BLaER1 treated with 17β-estradiol and CSF1 and Interleukin-3, amounts not matched to agents 10 nM and 100 nM (cell line): ENCODE measurements at regions not wholly inside any gene's neighbourhood (a gene's known extent, or its start where the extent isn't known, plus 50 kb on each side); places are given as distances from the start of the nearest gene placed in this dataset.

Experiments used
- H3K27ac ChIP-seq, 11 experiments: shearing (Covaris generic); formaldehyde crosslinking; 2 replicates each; pipeline ENCODE4 v1.8.1; 2022
- H3K27me3 ChIP-seq, 11 experiments: shearing (Covaris generic); formaldehyde crosslinking; 2 replicates each; pipeline ENCODE4 v1.8.1; 2022
- H3K36me3 ChIP-seq, 11 experiments: shearing (Covaris generic); formaldehyde crosslinking; 2 replicates each; pipeline ENCODE4 v1.8.1; 2022
- H3K4me1 ChIP-seq, 10 experiments: shearing (Covaris generic); formaldehyde crosslinking; 2 replicates each; pipeline ENCODE4 v1.8.1; 2022
- H3K4me2 ChIP-seq, 11 experiments: shearing (Covaris generic); formaldehyde crosslinking; 2 replicates each; pipeline ENCODE4 v1.8.1; 2022
- H3K4me3 ChIP-seq, 10 experiments: shearing (Covaris generic); formaldehyde crosslinking; 2 replicates each; pipeline ENCODE4 v1.8.1; 2022
- H3K9ac ChIP-seq, 11 experiments: shearing (Covaris generic); formaldehyde crosslinking; 2 replicates each; pipeline ENCODE4 v1.8.1; 2022
- H3K9me3 ChIP-seq, 11 experiments: shearing (Covaris generic); formaldehyde crosslinking; replicated peaks in 1 of 11; 2 replicates each; pipeline ENCODE4 v1.8.1; 2022
- H4K20me1 ChIP-seq, 11 experiments: shearing (Covaris generic); formaldehyde crosslinking; 2 replicates each; pipeline ENCODE4 v1.8.1; 2022
- Cebpa-rat ChIP-seq, 11 experiments: shearing (Covaris generic); IDR thresholded peaks; 2 replicates each; pipeline ENCODE4 v1.8.1; 2022

DNA sequence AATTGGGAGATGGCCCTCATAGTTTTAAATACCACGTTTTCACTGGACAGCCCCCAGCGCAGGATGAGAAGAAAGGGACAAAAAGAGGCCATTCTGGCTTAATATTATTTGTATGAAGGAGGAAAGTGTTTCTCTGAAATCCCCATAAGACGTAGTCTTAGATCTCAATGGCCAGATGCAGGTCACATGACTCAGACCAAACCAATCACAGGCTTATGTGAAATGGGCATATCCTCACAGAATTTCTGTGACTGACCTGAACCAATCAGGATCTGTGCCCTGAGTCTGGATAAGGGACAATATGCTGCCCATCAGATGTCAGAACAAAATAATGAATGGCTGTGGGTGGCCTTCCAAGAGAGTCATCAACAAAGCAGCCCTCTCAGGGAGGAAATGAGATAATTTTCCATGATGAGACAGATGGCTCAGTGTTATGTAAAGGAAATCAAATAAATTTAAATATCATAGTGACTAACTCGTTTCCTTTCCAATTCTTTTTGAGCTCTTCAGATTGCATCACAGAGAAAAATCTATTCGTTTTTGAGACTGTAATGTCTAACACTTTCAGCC lies 1009.5 kb upstream of the TMEM132C start:
- Histone ChIP-seq H3K27me3 (no peaks in the 10 kb centered on the region), H3K36me3 (no peaks in the 10 kb centered on the region), H4K20me1 (no peaks in the 10 kb centered on the region), H3K4me3 (no peak overlapping the region), H3K4me1 (0 out of 20 replicates have a peak, but pooled peaks cover 0 to 4% (median 0%) of the 10 kb centered on the region in 10 experiments), H3K27ac (no peak overlapping the region), H3K4me2 (no peak overlapping the region), H3K9me3 (peaks cover 0 to 9% (median 0%) of the 10 kb centered on the region in 11 experiments; a peak in 3 of 22 replicates), H3K9ac (no peak overlapping the region)
- TF ChIP-seq Cebpa-rat (IDR thresholded peaks at IDR 0.05) = no peak

DNA sequence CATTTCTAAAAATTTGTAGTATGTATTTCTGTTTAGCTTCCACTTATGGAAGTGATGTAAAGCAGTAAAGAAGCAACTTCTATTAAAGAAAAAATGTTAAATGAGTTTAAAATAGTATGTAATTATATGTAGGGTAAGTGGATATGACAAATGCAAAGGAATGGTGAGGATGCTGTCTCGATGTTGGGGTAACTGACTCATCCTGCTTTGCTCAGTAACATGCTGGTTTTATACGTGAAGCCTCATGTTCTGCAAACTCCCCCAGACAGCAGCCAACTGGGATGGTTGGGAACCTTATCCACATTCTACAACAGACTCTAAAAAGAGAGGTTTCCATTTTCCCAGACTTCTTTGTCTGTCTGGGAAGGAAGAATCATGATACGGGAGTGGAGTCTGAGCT lies 1006.4 kb upstream of the TMEM132C start:
- H3K27ac ChIP-seq = no peak overlapping the region
- TF ChIP-seq Cebpa-rat (IDR thresholded peaks at IDR 0.05) = no peak

DNA sequence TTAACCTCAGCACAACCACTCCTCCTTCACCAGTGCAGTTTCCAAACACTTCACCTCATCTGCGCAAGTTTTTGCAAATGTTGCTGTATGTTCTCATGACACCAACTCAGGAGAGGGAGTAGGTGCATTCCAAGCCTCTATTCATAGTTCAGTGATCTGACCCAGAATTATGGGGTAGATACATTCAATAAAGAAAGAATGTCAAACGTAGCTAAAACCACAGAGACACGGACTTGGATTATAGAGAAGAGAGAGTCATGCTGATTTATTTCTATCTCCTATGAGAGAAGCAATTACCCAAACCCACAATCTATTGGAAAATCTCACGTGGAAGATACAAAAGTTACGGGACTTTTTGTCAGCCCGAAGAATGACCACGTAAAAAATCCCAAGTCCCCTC lies 1006.0 kb upstream of the TMEM132C start:
- H3K9me3 ChIP-seq = peaks cover 0 to 9% (median 0%) of the 10 kb centered on the region in 11 experiments; a peak in 4 of 22 replicates
- no peak overlapping the region for H3K27ac ChIP-seq
- H3K9ac ChIP-seq = no peak overlapping the region
- H3K4me2 ChIP-seq = no peak overlapping the region
- no peaks in the 10 kb centered on the region for H3K36me3 ChIP-seq
- H3K4me3 ChIP-seq = no peak overlapping the region
- no peaks in the 10 kb centered on the region for H4K20me1 ChIP-seq
- TF ChIP-seq Cebpa-rat (IDR thresholded peaks at IDR 0.05) = no peak
- H3K27me3 ChIP-seq = no peaks in the 10 kb centered on the region
- H3K4me1 ChIP-seq = 0 out of 20 replicates have a peak, but pooled peaks cover 0 to 4% (median 0%) of the 10 kb centered on the region in 10 experiments

More for the DNA sequence above, 1006.4 kb upstream of the TMEM132C start:
- H3K4me1 ChIP-seq = 0 out of 20 replicates have a peak, but pooled peaks cover 0 to 4% (median 0%) of the 10 kb centered on the region in 10 experiments
- H3K9me3 ChIP-seq = peaks cover 0 to 9% (median 0%) of the 10 kb centered on the region in 11 experiments; a peak in 4 of 22 replicates
- H3K36me3 ChIP-seq = no peaks in the 10 kb centered on the region
- no peak overlapping the region for H3K9ac ChIP-seq
- no peaks in the 10 kb centered on the region for H4K20me1 ChIP-seq
- H3K27me3 ChIP-seq = no peaks in the 10 kb centered on the region
- no peak overlapping the region for H3K4me2 ChIP-seq
- H3K4me3 ChIP-seq = no peak overlapping the region

DNA sequence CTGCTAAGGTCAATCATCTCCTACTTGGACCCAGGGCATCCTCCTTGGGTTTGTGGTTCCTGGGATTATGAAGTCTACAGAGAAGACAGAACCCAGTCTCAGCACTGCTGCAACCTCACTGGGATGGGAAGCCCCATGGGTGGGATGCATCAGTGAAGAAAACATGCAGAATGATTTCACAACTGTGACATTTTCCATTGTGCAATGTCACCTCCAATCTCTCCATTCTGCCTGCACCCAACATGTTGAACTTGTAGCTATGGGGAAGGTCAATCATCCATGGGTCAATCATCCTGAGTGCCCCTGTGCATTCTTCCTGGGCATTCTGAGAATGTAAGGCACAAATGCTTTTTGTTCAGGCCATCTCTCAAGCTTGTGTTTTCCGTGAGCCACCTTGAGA lies 1004.4 kb upstream of the TMEM132C start:
- no peak overlapping the region for H3K27ac ChIP-seq
- H3K27me3 ChIP-seq = no peaks in the 10 kb centered on the region
- H3K4me3 ChIP-seq = no peak overlapping the region
- peaks cover 0 to 7% (median 0%) of the 10 kb centered on the region in 11 experiments; a peak in 4 of 22 replicates for H3K9me3 ChIP-seq
- H3K9ac ChIP-seq = no peak overlapping the region
- no peaks in the 10 kb centered on the region for H3K36me3 ChIP-seq
- no peak overlapping the region for H3K4me2 ChIP-seq
- H3K4me1 ChIP-seq = peaks cover 0 to 3% (median 0%) of the 10 kb centered on the region in 10 experiments; a peak in 3 of 20 replicates
- TF ChIP-seq Cebpa-rat (IDR thresholded peaks at IDR 0.05) = no peak
- H4K20me1 ChIP-seq = no peaks in the 10 kb centered on the region

DNA sequence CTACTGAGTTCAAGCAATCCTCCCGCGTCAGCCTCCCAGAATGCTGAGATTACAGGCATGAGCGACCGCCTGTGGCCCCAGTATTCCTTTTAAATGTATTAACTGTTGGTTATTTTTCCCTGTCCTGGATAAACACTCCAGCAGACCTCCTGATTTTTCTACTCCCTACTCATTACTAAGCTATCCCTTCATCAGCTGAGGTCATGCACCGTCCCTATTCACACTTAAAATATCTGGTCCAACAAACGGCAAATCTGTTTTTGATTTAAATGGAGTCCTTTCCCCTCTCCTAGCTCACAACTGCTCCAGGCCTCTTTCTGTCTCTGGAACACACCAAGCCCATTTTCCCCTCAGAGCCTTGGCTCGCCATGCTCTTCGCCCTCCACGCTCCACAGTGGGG lies 1003.3 kb upstream of the TMEM132C start:
- no peak overlapping the region for H3K4me3 ChIP-seq
- no peak overlapping the region for H3K9ac ChIP-seq
- no peaks in the 10 kb centered on the region for H3K36me3 ChIP-seq
- H3K27me3 ChIP-seq = no peaks in the 10 kb centered on the region
- H3K27ac ChIP-seq = no peak overlapping the region
- H3K4me2 ChIP-seq = no peak overlapping the region
- H3K9me3 ChIP-seq = peaks cover 0 to 5% (median 0%) of the 10 kb centered on the region in 11 experiments; a peak in 3 of 22 replicates
- H4K20me1 ChIP-seq = no peaks in the 10 kb centered on the region
- TF ChIP-seq Cebpa-rat (IDR thresholded peaks at IDR 0.05) = no peak
- H3K4me1 ChIP-seq = peaks cover 0 to 13% (median 0%) of the 10 kb centered on the region in 10 experiments; a peak in 5 of 20 replicates

DNA sequence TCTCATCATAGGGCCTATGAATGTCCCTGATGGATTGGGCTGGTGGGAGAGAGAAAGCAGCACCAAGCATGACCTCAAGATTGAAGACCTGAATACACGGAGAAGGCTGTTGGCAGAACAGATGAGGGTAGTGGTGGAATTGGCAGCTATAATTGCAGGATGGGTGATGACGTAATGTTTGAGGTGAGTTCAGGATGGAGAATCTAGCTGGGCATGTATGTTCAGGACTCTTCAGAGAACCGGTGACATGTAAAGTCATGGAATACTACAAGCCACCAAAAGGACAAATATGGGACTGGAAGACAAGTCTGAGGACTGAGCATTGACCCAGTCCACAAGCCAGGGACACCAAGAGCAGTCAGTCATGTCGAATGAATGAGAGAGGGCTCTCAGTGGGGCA lies 999.8 kb upstream of the TMEM132C start:
- Histone ChIP-seq H3K36me3 (no peaks in the 10 kb centered on the region), H4K20me1 (no peaks in the 10 kb centered on the region), H3K27me3 (no peaks in the 10 kb centered on the region), H3K9ac (no peak overlapping the region), H3K4me3 (no peak overlapping the region), H3K4me1 (peaks cover 0 to 35% (median 2%) of the 10 kb centered on the region in 10 experiments; a peak in 6 of 20 replicates), H3K27ac (no peak overlapping the region), H3K9me3 (no peaks in the 10 kb centered on the region; a peak in 1 of 22 replicates), H3K4me2 (no peak overlapping the region)
- TF ChIP-seq Cebpa-rat (IDR thresholded peaks at IDR 0.05) = no peak; a peak in 1 of 22 replicates

DNA sequence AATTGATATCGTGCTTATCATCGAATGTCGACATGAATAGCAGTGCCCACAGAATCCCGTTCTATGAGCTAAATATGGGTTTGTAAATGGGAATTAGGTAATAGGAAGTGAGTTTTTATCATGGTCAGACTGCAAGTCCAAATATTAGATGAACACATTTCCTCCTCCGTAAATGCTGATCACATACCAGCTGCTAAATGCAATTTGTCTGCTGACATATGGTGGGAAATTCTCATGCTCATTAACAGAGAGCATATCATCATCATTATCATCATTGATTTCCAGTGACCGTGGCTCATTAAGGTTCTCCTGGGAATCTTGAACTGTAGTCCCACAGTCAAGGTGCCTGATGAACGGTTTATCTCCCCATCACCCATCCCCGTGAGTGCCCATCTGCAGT lies 998.8 kb upstream of the TMEM132C start:
- Histone ChIP-seq H3K27ac (no peak overlapping the region), H3K9ac (no peak overlapping the region), H3K4me3 (no peak overlapping the region), H3K4me1 (peaks cover 0 to 41% (median 2%) of the 10 kb centered on the region in 10 experiments; a peak in 6 of 20 replicates), H3K36me3 (no peaks in the 10 kb centered on the region), H4K20me1 (no peaks in the 10 kb centered on the region), H3K9me3 (no peaks in the 10 kb centered on the region; a peak in 1 of 22 replicates), H3K4me2 (peak overlapping the region in 2 of 11 experiments; percentile 21 to 43; a peak in 4 of 22 replicates), H3K27me3 (no peaks in the 10 kb centered on the region)
- TF ChIP-seq Cebpa-rat (IDR thresholded peaks at IDR 0.05) = no peak

DNA sequence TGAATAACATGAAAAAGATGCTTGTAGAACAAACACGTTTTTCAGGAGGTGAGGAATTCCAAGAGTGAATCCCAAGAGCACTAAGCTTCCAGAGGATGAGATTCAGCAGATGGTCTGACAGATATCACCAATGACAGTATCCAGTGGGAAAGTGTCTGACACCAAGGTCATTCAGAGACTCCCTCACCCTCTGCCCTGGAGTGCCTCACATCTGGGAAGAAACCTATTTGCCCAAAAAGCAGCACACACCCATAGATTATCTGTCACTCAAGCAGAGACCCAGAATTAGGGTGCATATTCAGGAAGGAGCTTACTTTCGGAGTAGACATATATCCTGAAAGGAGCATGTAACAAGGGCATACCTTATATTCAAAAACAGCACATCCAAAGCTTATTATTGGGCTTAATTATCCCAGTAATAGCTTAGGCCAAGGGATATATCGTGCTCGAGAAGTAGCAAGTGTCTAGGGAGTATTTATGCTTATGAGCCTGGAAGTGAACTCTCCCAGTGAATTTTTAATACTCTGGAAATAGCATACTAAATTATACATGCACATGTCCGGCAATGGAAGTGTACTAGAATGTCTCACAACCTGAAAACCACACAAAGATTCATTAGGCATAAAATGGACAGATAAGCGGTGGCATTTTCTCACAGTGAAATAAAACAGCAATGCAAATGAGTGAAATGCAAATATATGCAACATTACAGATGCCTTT lies 998.1 kb upstream of the TMEM132C start:
- H3K27ac ChIP-seq = no peak overlapping the region
- H3K27me3 ChIP-seq = no peaks in the 10 kb centered on the region
- H3K9ac ChIP-seq = no peak overlapping the region
- peaks cover 0 to 41% (median 2%) of the 10 kb centered on the region in 10 experiments; a peak in 6 of 20 replicates for H3K4me1 ChIP-seq
- peak overlapping the region in 2 of 11 experiments; percentile 21 to 43; a peak in 4 of 22 replicates for H3K4me2 ChIP-seq
- no peaks in the 10 kb centered on the region for H4K20me1 ChIP-seq
- no peaks in the 10 kb centered on the region for H3K36me3 ChIP-seq
- TF ChIP-seq Cebpa-rat (IDR thresholded peaks at IDR 0.05) = no peak
- no peak overlapping the region for H3K4me3 ChIP-seq
- no peaks in the 10 kb centered on the region for H3K9me3 ChIP-seq

DNA sequence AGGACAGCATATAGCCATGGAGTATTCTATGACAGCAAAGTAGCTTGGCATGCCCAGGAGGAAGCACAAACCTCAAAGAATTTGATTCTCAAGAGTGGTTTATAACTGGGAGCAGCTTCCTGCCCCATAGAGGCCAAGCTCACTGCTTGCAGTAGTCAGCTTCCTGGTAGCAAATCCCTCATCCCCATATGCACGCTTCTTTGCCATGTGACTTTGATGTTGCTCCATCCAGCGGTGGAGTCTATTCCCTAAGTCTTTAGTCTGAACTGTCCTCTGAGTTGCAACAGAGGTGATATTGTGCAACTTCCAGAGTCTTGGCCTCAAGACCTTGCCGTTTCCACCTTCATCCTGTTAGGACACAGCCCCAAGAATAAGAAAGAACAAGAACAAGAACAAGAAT lies 996.8 kb upstream of the TMEM132C start:
- H3K27ac ChIP-seq = no peak overlapping the region
- TF ChIP-seq Cebpa-rat (IDR thresholded peaks at IDR 0.05) = peak in 4 of 11 experiments; percentile 58 to 78 (median 64); a peak in 6 of 22 replicates
- no peak overlapping the region for H3K9ac ChIP-seq
- peaks cover 0 to 41% (median 2%) of the 10 kb centered on the region in 10 experiments; a peak in 6 of 20 replicates for H3K4me1 ChIP-seq
- H3K36me3 ChIP-seq = no peaks in the 10 kb centered on the region
- no peaks in the 10 kb centered on the region for H3K9me3 ChIP-seq
- no peak overlapping the region for H3K4me3 ChIP-seq
- no peaks in the 10 kb centered on the region for H3K27me3 ChIP-seq
- peak overlapping the region in 5 of 11 experiments; percentile 2 to 58 (median 8); a peak in 5 of 22 replicates for H3K4me2 ChIP-seq
- no peaks in the 10 kb centered on the region for H4K20me1 ChIP-seq
